DND-41 (cell line): ENCODE measurements at regions not wholly inside any gene's neighbourhood (a gene's known extent, or its start where the extent isn't known, plus 50 kb on each side); places are given as distances from the start of the nearest gene placed in this dataset.

Experiments used
- ATAC-seq: fragments of 200-7000 bp; cut with Tn5 transposase; 3 replicates; pipeline ENCODE4 v1.9.1; 2021; ENCODE audit warnings: low read depth; ENCODE audit not compliant: insufficient read depth
- DNase-seq: peaks from one replicate; pipeline ENCODE4 v3.0.0-alpha.2; 2020
- H2AFZ ChIP-seq: 2 replicates; pipeline ENCODE4 v1.6.0; 2012; ENCODE audit warnings: low read depth, low read length
- H3K27ac ChIP-seq: 2 replicates; pipeline ENCODE4 v1.5.1; 2012; ENCODE audit warnings: low read length, inconsistent platforms
- H3K27me3 ChIP-seq: fragments of 200-600 bp; sonication (generic); 2 replicates; pipeline ENCODE4 v1.6.0; 2012; ENCODE audit warnings: low read length, mild to moderate bottlenecking, inconsistent platforms; ENCODE audit not compliant: insufficient read depth, poor library complexity
- H3K36me3 ChIP-seq: 2 replicates; pipeline ENCODE4 v1.5.1; 2012; ENCODE audit warnings: low read length, inconsistent platforms; ENCODE audit not compliant: insufficient read depth
- H3K4me1 ChIP-seq: 2 replicates; pipeline ENCODE4 v1.5.1; 2012; ENCODE audit warnings: mild to moderate bottlenecking, low read length; ENCODE audit not compliant: insufficient read depth
- H3K4me2 ChIP-seq: 2 replicates; pipeline ENCODE4 v1.6.0; 2012; ENCODE audit warnings: mild to moderate bottlenecking, moderate library complexity, low read length, inconsistent platforms; ENCODE audit not compliant: insufficient read depth
- H3K4me3 ChIP-seq, 2 experiments: fragments of 200-600 bp in 1 of 2; shearing (Covaris generic) in 1 of 2; 2 replicates each; pipeline ENCODE4 v1.5.1; 2012 to 2016; ENCODE audit warnings: inconsistent platforms in 2 of 2, low read length in 2 of 2, mild to moderate bottlenecking in 2 of 2, low read depth in 1 of 2, moderate library complexity in 1 of 2
- H3K79me2 ChIP-seq: 2 replicates; pipeline ENCODE4 v1.6.0; 2012; ENCODE audit warnings: low read length, inconsistent platforms; ENCODE audit not compliant: insufficient read depth
- H3K9ac ChIP-seq: 2 replicates; pipeline ENCODE4 v1.6.0; 2012; ENCODE audit warnings: low read depth, mild to moderate bottlenecking, inconsistent platforms, low read length, moderate library complexity
- H3K9me3 ChIP-seq: 2 replicates; pipeline ENCODE4 v1.5.1; 2012; ENCODE audit warnings: low read length, moderate library complexity, mild to moderate bottlenecking, inconsistent platforms; ENCODE audit not compliant: insufficient read depth, severe bottlenecking
- H4K20me1 ChIP-seq: 2 replicates; pipeline ENCODE4 v1.6.0; 2012; ENCODE audit warnings: low read length; ENCODE audit not compliant: insufficient read depth
- EZH2 ChIP-seq: IDR thresholded peaks from 3 replicates; pipeline ENCODE4 v1.6.1; 2012; ENCODE audit warnings: borderline replicate concordance, low read depth, mild to moderate bottlenecking, moderate library complexity, low read length, inconsistent platforms; ENCODE audit not compliant: severe bottlenecking
- TF ChIP-seq, protein P1 (sequence below): IDR thresholded peaks from 2 replicates; pipeline ENCODE4 v1.5.1; 2012; ENCODE audit warnings: borderline replicate concordance, low read length, moderate library complexity, mild to moderate bottlenecking; ENCODE audit not compliant: poor library complexity, severe bottlenecking; ENCODE audit errors: extremely low read depth

- no peaks in the 10 kb centered on the region for H3K27me3 ChIP-seq
- H2AFZ ChIP-seq = no peak overlapping the region
- DNase-seq (no peak), ATAC-seq (no peak)
- H3K4me1 ChIP-seq = no peaks in the 10 kb centered on the region
- H3K4me2 ChIP-seq = no peak overlapping the region
- H3K4me3 ChIP-seq = no peak overlapping the region
- no peaks in the 10 kb centered on the region for H4K20me1 ChIP-seq
- TF ChIP-seq, protein P1, sequence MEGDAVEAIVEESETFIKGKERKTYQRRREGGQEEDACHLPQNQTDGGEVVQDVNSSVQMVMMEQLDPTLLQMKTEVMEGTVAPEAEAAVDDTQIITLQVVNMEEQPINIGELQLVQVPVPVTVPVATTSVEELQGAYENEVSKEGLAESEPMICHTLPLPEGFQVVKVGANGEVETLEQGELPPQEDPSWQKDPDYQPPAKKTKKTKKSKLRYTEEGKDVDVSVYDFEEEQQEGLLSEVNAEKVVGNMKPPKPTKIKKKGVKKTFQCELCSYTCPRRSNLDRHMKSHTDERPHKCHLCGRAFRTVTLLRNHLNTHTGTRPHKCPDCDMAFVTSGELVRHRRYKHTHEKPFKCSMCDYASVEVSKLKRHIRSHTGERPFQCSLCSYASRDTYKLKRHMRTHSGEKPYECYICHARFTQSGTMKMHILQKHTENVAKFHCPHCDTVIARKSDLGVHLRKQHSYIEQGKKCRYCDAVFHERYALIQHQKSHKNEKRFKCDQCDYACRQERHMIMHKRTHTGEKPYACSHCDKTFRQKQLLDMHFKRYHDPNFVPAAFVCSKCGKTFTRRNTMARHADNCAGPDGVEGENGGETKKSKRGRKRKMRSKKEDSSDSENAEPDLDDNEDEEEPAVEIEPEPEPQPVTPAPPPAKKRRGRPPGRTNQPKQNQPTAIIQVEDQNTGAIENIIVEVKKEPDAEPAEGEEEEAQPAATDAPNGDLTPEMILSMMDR = no peak
- no peak for TF ChIP-seq EZH2
- no peaks in the 10 kb centered on the region for H3K79me2 ChIP-seq
- no peaks in the 10 kb centered on the region for H3K36me3 ChIP-seq
- H3K9me3 ChIP-seq = no peaks in the 10 kb centered on the region
- H3K9ac ChIP-seq = no peak overlapping the region
- no peak overlapping the region for H3K27ac ChIP-seq
These were observed 55.0 kb upstream of the EPHA3 start for GRCh38 chr3:89052386-89052785.

DNA sequence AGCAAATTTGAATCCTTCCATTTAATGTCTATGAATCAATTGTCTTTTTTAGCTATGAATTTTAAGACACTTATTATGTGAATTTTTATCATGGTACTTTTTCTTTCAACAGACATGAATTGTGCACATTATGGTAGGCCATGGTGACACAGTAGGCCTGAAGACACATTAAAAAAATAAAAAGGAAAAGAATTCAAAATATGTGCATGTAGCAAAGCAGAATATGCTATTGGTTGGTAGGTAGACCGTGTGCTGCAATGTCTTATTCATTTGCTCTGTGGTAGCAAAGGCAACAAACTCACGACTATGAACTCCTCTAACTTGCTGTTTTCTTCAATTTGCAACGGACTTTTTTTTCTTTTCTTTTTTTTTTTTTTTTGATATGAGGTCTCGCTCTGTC lies 50.0 kb upstream of the EPHA3 start:
- Histone ChIP-seq H3K27ac (no peak overlapping the region), H3K9me3 (no peaks in the 10 kb centered on the region), H4K20me1 (no peaks in the 10 kb centered on the region), H3K27me3 (no peaks in the 10 kb centered on the region), H3K4me1 (no peaks in the 10 kb centered on the region), H2AFZ (no peak overlapping the region), H3K9ac (no peak overlapping the region), H3K4me2 (no peak overlapping the region), H3K4me3 (no peak overlapping the region), H3K79me2 (no peaks in the 10 kb centered on the region), H3K36me3 (no peaks in the 10 kb centered on the region)
- TF ChIP-seq, protein P1 = no peak
- no peak for TF ChIP-seq EZH2
- no peak for DNase-seq
- ATAC-seq = no peak
